Activated naive CD4-positive, alpha-beta T cell treated with anti-CD3 and anti-CD28 coated beads, Interleukin-2, amount 50 U/mL, for 24 hours (primary cell): ENCODE measurements at regions not wholly inside any gene's neighbourhood (a gene's known extent, or its start where the extent isn't known, plus 50 kb on each side); places are given as distances from the start of the nearest gene placed in this dataset.

Experiments used
- H3K27ac Mint-ChIP-seq: one replicate; pipeline ENCODE4 v1.8.0; 2021; ENCODE audit warnings: mild to moderate bottlenecking, mixed read lengths
- H3K27me3 Mint-ChIP-seq: one replicate; pipeline ENCODE4 v1.8.0; 2021; ENCODE audit warnings: mixed read lengths
- H3K36me3 Mint-ChIP-seq: one replicate; pipeline ENCODE4 v1.8.0; 2021; ENCODE audit warnings: mixed read lengths
- H3K4me1 Mint-ChIP-seq: one replicate; pipeline ENCODE4 v1.8.0; 2021; ENCODE audit warnings: mixed read lengths
- H3K4me3 Mint-ChIP-seq: one replicate; pipeline ENCODE4 v1.8.0; 2021; ENCODE audit warnings: mild to moderate bottlenecking, mixed read lengths
- H3K9me3 Mint-ChIP-seq: one replicate; pipeline ENCODE4 v1.8.0; 2021; ENCODE audit warnings: mixed read lengths

- Mint-ChIP-seq H3K4me1 (peaks cover 4% of the 10 kb centered on the region), H3K27ac (no peak overlapping the region), H3K4me3 (no peak overlapping the region), H3K36me3 (no peaks in the 10 kb centered on the region), H3K27me3 (peaks cover 2% of the 10 kb centered on the region), H3K9me3 (no peaks in the 10 kb centered on the region)
Observed at GRCh38 chr18:47323158-47323557, 71.7 kb upstream of the SKOR2 start.

DNA sequence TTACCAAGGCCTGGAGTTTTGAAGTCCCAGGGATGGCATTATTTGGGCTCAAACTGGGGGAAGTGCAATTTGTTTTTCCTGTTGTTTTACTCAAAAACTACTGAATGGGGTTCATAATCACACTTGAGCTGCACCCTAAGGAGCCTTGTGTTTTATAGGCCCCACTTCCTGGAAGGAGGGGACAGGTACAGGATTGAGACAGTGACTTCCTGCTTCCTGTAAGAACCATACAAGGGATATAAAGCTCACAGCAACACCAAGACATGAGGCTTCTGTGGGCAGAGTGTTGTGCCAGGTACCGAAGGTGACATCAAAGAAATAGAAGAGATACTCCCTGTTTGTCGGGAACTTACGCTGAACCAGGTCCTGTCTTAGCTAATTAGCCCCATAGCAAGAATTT lies 70.4 kb upstream of the SKOR2 start:
- H3K4me1 Mint-ChIP-seq: peaks cover 4% of the 10 kb centered on the region
- no peak overlapping the region for H3K4me3 Mint-ChIP-seq
- H3K36me3 Mint-ChIP-seq: no peaks in the 10 kb centered on the region
- no peak overlapping the region for H3K27ac Mint-ChIP-seq
- H3K27me3 Mint-ChIP-seq: peaks cover 2% of the 10 kb centered on the region
- no peaks in the 10 kb centered on the region for H3K9me3 Mint-ChIP-seq

GRCh38 chr18:47317824-47318508 lies 66.5 kb upstream of the SKOR2 start:
- no peaks in the 10 kb centered on the region for H3K9me3 Mint-ChIP-seq
- H3K4me1 Mint-ChIP-seq: peaks cover 4% of the 10 kb centered on the region
- no peak overlapping the region for H3K4me3 Mint-ChIP-seq

DNA sequence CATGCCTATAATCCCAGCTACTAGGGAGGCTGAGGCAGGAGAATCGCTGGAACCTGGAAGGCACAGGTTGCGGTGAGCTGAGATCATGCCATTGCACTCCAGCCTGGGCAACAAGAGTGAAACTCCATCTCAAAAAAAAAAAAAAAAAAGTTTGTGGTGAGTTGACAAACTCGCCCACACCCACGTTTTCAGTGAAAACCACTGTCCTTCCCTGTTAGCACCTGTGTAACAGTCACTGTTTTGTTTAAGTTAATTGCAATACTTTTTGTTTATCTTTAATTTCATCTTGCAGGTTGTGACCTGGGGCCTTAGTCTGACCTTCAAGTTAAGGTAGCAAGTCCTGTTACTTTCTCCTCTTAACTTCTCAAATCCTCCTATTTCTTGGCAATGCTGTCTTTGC lies 65.5 kb upstream of the SKOR2 start:
- Mint-ChIP-seq H3K4me3 (no peak overlapping the region), H3K27me3 (peaks cover 5% of the 10 kb centered on the region), H3K27ac (no peak overlapping the region), H3K36me3 (no peaks in the 10 kb centered on the region), H3K4me1 (peaks cover 3% of the 10 kb centered on the region), H3K9me3 (no peaks in the 10 kb centered on the region)

More at GRCh38 chr18:47317824-47318508, 66.5 kb upstream of the SKOR2 start:
- Mint-ChIP-seq H3K27me3 (peaks cover 5% of the 10 kb centered on the region), H3K36me3 (no peaks in the 10 kb centered on the region), H3K27ac (no peak overlapping the region)

DNA sequence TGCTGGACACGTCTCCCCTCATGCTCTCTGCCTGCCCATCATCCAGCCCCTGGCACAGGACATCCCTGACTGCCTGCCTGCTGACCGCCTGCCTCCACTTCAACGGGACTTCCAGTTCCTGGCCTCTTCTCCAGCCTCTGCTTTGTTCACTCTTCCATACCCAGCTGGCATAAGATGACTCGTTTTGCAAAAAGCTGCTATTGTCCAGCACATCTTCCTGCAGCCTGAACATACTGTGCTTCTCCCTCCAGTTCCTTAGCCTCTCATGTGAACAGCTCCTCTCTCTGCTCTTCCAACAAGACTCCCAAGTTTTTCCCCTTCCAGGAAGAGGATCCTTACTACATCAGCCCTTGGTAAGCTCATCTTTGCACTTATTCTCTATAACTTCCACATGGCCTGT lies 62.4 kb upstream of the SKOR2 start:
- H3K9me3 Mint-ChIP-seq: no peaks in the 10 kb centered on the region
- H3K27me3 Mint-ChIP-seq: peaks cover 5% of the 10 kb centered on the region
- no peak overlapping the region for H3K4me3 Mint-ChIP-seq
- H3K27ac Mint-ChIP-seq: no peak overlapping the region
- no peaks in the 10 kb centered on the region for H3K4me1 Mint-ChIP-seq
- no peaks in the 10 kb centered on the region for H3K36me3 Mint-ChIP-seq

- peaks cover 5% of the 10 kb centered on the region for H3K27me3 Mint-ChIP-seq
- H3K9me3 Mint-ChIP-seq: no peaks in the 10 kb centered on the region
- H3K36me3 Mint-ChIP-seq: no peaks in the 10 kb centered on the region
- no peak overlapping the region for H3K4me3 Mint-ChIP-seq
- H3K27ac Mint-ChIP-seq: no peak overlapping the region
- H3K4me1 Mint-ChIP-seq: no peaks in the 10 kb centered on the region
Observed at GRCh38 chr18:47311585-47311984, 60.1 kb upstream of the SKOR2 start.
